ENCODE measurements at regions not wholly inside any gene's neighbourhood (a gene's known extent, or its start where the extent isn't known, plus 50 kb on each side); places are given as distances from the start of the nearest gene placed in this dataset.
A peak's percentile ranks its signal among the peaks of the same experiment; 100 is the strongest.

DNA sequence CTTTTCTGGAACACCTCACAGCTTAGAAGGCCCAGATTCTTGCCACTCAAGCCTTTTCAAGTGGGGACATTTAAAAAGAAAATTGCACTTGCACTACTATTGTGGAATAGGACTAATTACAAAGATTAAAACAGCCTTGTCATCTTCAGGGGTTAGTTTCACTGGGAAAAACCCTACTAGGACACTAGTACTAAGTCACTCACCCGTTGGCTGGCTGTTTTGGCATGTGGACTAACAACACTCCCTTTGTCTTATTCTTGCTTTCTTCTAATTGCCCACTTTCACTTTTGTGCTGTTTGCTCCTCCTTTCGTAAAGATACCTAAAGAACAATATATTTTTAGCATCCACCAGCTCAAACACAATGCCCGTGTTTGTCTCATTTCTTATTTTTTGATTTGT is 200.9 kb upstream of the MID1 start:
- DNase-seq, result no peak

- DNase-seq, result no peak
Observed at GRCh38 chrX:10828036-10828435, 207.7 kb upstream of the MID1 start.

DNA sequence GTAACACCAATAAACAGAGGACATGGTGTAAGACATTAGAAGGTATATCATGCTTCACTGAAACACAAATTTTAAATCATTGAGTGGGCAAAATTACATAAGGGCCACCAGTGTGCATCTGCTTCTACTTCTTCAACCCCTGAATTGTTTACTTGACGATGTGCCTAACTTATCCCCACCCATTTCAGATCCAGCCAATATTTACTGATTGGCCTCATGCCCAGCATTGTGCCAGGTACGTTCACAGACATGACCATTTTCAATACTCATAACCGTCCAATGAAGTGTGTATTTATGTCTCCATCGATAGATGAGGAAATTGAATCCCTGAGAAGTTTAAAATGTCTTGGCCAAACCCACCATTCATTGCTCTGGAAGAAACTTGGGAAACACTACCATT is 208.3 kb upstream of the MID1 start:
- peak; percentile 41 to 72 for DNase-seq

- peak; percentile 86 to 95 for DNase-seq
Observed at GRCh38 chrX:10831716-10832502, 211.5 kb upstream of the MID1 start.

- peak in 1 of 2 experiments; percentile 15 for DNase-seq
Observed at GRCh38 chrX:10833299-10834169, 213.1 kb upstream of the MID1 start.

DNA sequence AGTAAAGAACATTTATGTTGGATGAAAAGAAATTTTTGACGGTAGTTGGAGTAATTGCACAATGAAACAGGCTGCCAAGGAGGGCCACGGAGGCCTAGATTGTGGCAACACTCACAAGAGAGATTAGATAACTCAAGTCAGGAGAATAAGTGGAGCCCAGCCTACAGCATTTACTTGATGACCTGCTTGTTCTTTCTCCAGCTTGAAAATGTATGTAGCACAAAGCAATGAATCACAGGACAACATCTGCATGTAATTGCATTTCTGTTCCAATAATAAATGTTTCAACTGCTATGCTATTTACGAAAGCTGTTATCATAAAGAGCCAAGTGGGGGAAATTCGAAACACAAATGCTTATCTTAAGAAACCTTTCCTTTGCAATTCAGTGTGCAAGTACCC is 221.2 kb upstream of the MID1 start:
- no peak for DNase-seq

GRCh38 chrX:10842646-10843045 is 222.3 kb upstream of the MID1 start:
- no peak for DNase-seq

DNA sequence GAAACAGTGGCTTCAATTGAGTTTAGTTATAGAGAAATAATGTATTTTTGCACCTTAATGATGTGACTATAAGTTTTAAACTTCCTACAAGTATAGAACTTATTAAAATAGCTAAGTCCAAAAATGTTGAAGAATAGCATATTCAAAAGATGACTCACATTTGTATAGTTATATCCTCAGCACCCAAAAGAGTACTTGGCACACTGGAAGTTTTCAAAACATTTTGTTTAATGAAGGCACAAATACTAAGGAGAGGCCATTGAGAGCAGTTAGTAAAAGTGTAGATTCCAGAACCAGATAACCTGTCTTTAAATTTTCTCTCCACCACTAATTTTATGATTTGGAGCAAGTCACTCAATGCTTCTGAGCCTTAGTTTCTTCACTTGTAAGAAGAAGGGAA is 226.9 kb upstream of the MID1 start:
- no peak for DNase-seq

- DNase-seq, result no peak
Observed at GRCh38 chrX:10851809-10852208, 231.4 kb upstream of the MID1 start.

- no peak for DNase-seq
Observed at GRCh38 chrX:10854594-10854993, 234.2 kb upstream of the MID1 start.

- DNase-seq, result no peak
Observed at GRCh38 chrX:10855845-10856244, 235.5 kb upstream of the MID1 start.

DNA sequence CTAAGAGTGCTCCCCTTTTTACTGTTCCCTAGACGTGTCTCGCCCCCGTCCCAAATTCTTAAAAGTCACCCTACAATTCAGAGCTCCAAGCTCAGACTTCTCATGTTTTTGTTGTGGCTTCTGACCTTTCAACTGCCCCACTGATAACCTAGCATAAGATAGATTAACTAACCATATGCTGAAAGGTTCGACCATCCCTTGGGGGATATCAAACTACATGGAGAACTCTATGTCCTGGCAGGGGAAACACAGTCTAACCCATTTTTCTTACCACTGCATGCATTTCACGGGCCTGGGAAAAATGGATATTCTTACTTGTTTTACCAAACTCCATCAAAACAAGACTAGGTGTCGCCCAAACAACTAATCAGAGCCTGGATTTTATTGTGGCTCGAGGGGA is 236.4 kb upstream of the MID1 start:
- DNase-seq, result no peak

- DNase-seq, result no peak
Observed at GRCh38 chrX:10859353-10859752, 239.0 kb upstream of the MID1 start.

GRCh38 chrX:10875995-10876394 is 235.1 kb upstream of the HCCS start:
- no peak for DNase-seq

- no peak for DNase-seq
Observed at GRCh38 chrX:10882484-10882883, 228.6 kb upstream of the HCCS start.

DNA sequence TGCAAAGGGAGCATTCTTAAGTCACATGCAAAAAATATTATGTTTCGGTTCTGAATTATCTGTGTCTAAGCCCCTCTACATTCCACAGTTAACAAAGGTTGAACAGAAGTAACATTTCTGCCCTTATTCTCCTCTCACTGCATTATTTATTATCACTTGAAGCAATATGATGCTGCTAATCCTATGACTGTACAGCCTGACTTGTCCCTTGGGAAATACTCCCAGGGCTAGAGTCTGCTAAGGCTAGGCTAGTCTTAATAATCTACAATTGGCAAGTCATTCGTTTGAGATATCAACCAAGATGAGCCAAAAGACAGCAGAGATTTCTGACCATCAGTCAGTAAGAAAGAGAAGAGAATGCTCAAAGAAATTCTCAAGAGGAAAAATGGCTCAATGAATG is 226.9 kb upstream of the HCCS start:
- DNase-seq, result no peak

DNA sequence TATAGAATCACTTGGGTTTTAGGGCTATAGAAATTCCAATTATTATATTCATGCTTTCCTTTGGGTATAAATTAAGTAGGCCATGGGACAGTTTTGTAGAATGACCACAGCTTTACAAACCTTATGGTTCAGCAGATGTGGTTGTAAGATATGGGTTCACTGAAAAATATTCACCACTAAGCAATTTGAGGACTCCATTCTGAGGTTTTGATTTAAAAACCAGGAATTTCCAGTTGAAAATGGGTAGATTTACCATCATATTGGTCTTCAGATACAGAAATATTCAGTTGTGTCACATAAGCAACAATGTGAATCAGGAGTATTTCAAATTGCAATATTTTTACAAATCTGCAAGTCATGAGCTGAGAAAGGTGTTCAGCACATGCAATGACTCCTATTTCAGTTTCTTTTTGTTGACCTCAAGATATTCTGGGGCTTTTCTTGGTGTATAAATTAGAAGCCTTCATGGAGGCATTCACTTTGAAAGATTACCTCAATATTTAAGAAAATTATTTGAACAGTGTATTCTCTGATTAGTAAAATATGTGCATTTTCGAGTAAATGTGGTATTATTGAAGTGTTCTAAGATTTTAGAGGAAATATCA is 218.4 kb upstream of the HCCS start:
- DNase-seq, result no peak

DNA sequence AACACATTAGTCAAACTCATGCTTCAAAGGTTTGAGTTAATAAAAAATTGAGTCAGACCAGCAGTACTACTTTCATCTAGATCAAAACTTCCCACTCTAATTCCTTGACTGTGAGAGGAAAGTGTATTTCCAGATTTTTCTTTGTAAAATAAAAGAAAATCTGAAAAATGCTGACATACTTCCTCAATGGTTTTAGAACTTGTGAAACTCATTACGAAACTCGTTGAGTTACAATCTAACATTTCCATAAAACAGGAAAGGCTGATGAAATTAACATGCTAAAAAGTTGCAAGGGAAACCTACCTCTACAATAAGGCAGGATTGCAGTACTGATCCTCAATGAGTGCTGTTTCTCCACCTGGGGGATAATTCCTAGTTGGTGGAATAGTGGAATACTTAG is 217.8 kb upstream of the HCCS start:
- DNase-seq, result no peak

DNA sequence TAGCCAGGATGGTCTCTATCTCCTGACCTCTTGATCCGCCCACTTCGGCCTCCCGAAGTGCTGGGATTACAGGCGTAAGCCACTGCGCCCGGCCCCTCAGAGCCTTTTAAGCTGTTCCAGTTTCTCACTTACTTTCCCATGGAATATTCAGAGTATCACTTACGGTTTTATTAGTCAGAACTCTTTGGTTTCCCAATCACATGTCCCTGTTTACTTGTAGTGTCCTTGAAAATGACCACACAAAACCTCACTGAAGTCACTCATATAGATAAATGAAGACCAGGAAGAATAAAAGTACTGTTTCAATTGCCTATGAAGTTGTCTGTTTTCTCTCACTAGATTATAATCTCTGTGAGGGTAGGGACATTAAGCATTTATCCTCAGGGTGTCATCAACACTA is 217.2 kb upstream of the HCCS start:
- DNase-seq, result no peak

GRCh38 chrX:10897768-10898167 is 213.4 kb upstream of the HCCS start:
- no peak for DNase-seq

- no peak for DNase-seq
Observed at GRCh38 chrX:10900585-10901289, 210.4 kb upstream of the HCCS start.

DNA sequence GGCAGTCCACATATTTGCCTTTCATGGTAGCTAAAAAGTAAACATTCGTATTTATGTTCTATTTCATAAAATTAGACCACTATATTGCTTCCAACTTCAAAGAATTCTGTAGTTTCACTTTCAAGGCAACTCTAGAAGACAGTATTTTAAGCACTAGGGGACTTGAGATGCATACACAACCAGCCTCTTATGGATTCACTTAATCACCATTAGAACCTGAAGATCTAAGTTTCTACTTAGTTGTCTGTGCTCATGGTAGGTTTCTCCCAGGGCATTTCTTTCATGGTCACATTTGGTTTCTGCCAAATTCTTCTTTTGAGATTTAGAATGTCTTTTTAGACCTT is 209.9 kb upstream of the HCCS start:
- no peak for DNase-seq

DNA sequence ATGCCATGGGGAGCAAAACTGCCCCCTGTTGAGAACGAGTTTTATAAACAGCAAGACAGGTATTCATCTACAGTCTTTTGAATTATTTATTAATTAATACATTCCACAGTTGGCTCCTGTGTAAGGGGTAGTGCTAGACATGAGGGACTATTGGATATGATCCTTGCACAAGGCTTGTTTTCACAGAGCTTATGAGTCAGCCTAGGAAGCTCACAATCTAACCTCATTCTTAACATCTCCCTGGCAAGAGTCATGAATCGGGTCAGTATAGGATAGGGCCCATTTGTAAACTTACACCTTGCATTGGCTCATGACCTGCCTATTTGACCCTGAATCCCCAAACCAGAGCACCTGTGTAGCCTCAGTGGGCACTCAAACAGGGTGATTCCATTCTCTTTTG is 209.1 kb upstream of the HCCS start:
- no peak for DNase-seq
